Activated CD8-positive, alpha-beta T cell treated with anti-CD3 and anti-CD28 coated beads for 36 hours (primary cell): ENCODE measurements at regions not wholly inside any gene's neighbourhood (a gene's known extent, or its start where the extent isn't known, plus 50 kb on each side); places are given as distances from the start of the nearest gene placed in this dataset.

Experiments used
- ATAC-seq: fragments of 200-7000 bp; cut with Tn5 transposase; one replicate; pipeline ENCODE4 v1.10.0; 2021; ENCODE audit warnings: mild to moderate bottlenecking, moderate library complexity
- CTCF ChIA-PET: fragments of 350-600 bp; sonication (Branson Sonifier 250); formaldehyde crosslinking; loops from one replicate; lab custom pipeline; 2021; ENCODE audit warnings: antibody characterized with exemption; lab: Charles Lee
- POLR2A ChIA-PET: fragments of 350-600 bp; sonication (Branson Sonifier 250); formaldehyde crosslinking; loops from one replicate; lab custom pipeline; 2021; ENCODE audit warnings: antibody characterized with exemption; lab: Charles Lee
- DNase-seq: peaks from one replicate; pipeline ENCODE4 v3.0.0-alpha.2; 2020
- H3K27ac Mint-ChIP-seq: one replicate; pipeline ENCODE4 v1.8.0; 2021; ENCODE audit warnings: mild to moderate bottlenecking, mixed read lengths
- H3K27me3 Mint-ChIP-seq: one replicate; pipeline ENCODE4 v1.8.0; 2021; ENCODE audit warnings: mixed read lengths
- H3K36me3 Mint-ChIP-seq: one replicate; pipeline ENCODE4 v1.8.0; 2021; ENCODE audit warnings: low read depth, mixed read lengths
- H3K4me1 Mint-ChIP-seq: one replicate; pipeline ENCODE4 v1.8.0; 2021; ENCODE audit warnings: low read depth, mixed read lengths
- H3K4me3 Mint-ChIP-seq: one replicate; pipeline ENCODE4 v1.8.0; 2021; ENCODE audit warnings: mild to moderate bottlenecking, moderate library complexity, mixed read lengths
- H3K9me3 Mint-ChIP-seq: one replicate; pipeline ENCODE4 v1.8.0; 2021; ENCODE audit warnings: mixed read lengths
- CTCF ChIP-seq: fragments of 200-600 bp; IDR thresholded peaks from one replicate; pipeline ENCODE4 v1.8.0; 2022; ENCODE audit warnings: antibody characterized with exemption, mild to moderate bottlenecking
- intact Hi-C: fragments of 100-400 bp; cut with micrococcal nuclease; formaldehyde crosslinking; loops from one replicate; pipeline ENCODE4 v1.10.0; 2022

- Mint-ChIP-seq H3K27ac (no peak overlapping the region), H3K9me3 (peaks cover 2% of the 10 kb centered on the region)
- CTCF ChIA-PET = no interaction called here
These were observed 91.5 kb upstream of the NCOR2 start for GRCh38 chr12:124658806-124659402.

GRCh38 chr12:124658302-124658701 lies 90.9 kb upstream of the NCOR2 start:
- Mint-ChIP-seq H3K9me3 (peaks cover 2% of the 10 kb centered on the region), H3K4me3 (no peak overlapping the region), H3K27ac (no peak overlapping the region), H3K4me1 (no peaks in the 10 kb centered on the region), H3K27me3 (peaks cover 1% of the 10 kb centered on the region), H3K36me3 (no peaks in the 10 kb centered on the region)
- DNase-seq (no peak), ATAC-seq (no peak)
- ChIA-PET POLR2A (no interaction called here), CTCF (no interaction called here)
- intact Hi-C loops = no loop called here
- no peak for TF ChIP-seq CTCF

More at GRCh38 chr12:124658806-124659402, 91.5 kb upstream of the NCOR2 start:
- ATAC-seq (no peak), DNase-seq (no peak)
- TF ChIP-seq CTCF = no peak
- POLR2A ChIA-PET = no interaction called here
- Mint-ChIP-seq H3K36me3 (no peaks in the 10 kb centered on the region), H3K4me3 (no peak overlapping the region), H3K27me3 (peaks cover 1% of the 10 kb centered on the region), H3K4me1 (no peaks in the 10 kb centered on the region)
- intact Hi-C loops = no loop called here

GRCh38 chr12:124656947-124657434 lies 89.6 kb upstream of the NCOR2 start:
- Mint-ChIP-seq H3K27ac (no peak overlapping the region), H3K4me1 (no peaks in the 10 kb centered on the region), H3K9me3 (no peaks in the 10 kb centered on the region), H3K27me3 (peaks cover 1% of the 10 kb centered on the region), H3K36me3 (no peaks in the 10 kb centered on the region), H3K4me3 (no peak overlapping the region)
- intact Hi-C loops = no loop called here
- CTCF ChIA-PET = no interaction called here
- ATAC-seq (no peak), DNase-seq (no peak)
- POLR2A ChIA-PET = interaction anchor here (1.0 kb wide), 1 partner anchor 19 kb away, joined by 3 read pairs; no protein-coding TSS in a partner anchor
- no peak for TF ChIP-seq CTCF

- POLR2A ChIA-PET = no interaction called here
- intact Hi-C loops = no loop called here
- Mint-ChIP-seq H3K27ac (no peak overlapping the region), H3K9me3 (no peaks in the 10 kb centered on the region), H3K4me3 (no peak overlapping the region), H3K4me1 (no peaks in the 10 kb centered on the region), H3K36me3 (no peaks in the 10 kb centered on the region), H3K27me3 (peaks cover 1% of the 10 kb centered on the region)
- no peak for ATAC-seq
- no peak for TF ChIP-seq CTCF
- no peak for DNase-seq
- CTCF ChIA-PET = no interaction called here
These were observed 88.5 kb upstream of the NCOR2 start for GRCh38 chr12:124655698-124656516.
